ENCODE measurements at regions not wholly inside any gene's neighbourhood (a gene's known extent, or its start where the extent isn't known, plus 50 kb on each side); places are given as distances from the start of the nearest gene placed in this dataset.

- DNase-seq (ENCODE audit: low spot score) = no peak
- Mint-ChIP-seq H3K4me3 (no peak overlapping the region), H3K27me3 (ENCODE audit: low read depth) (peaks cover 57% of the 10 kb centered on the region), H3K9me3 (no peaks in the 10 kb centered on the region), H3K4me1 (ENCODE audit: low read depth) (no peaks in the 10 kb centered on the region), H3K36me3 (ENCODE audit: low read depth) (no peaks in the 10 kb centered on the region), H3K27ac (no peak overlapping the region)
Observed at GRCh38 chr14:76313303-76313702, 62.6 kb upstream of the ESRRB start.

- DNase-seq (ENCODE audit: low spot score) = no peak
- Mint-ChIP-seq H3K4me1 (ENCODE audit: low read depth) (no peaks in the 10 kb centered on the region), H3K4me3 (no peak overlapping the region), H3K27me3 (ENCODE audit: low read depth) (peaks cover 53% of the 10 kb centered on the region), H3K9me3 (no peaks in the 10 kb centered on the region), H3K27ac (no peak overlapping the region), H3K36me3 (ENCODE audit: low read depth) (no peaks in the 10 kb centered on the region)
Observed at GRCh38 chr14:76313852-76314251, 62.1 kb upstream of the ESRRB start.

DNA sequence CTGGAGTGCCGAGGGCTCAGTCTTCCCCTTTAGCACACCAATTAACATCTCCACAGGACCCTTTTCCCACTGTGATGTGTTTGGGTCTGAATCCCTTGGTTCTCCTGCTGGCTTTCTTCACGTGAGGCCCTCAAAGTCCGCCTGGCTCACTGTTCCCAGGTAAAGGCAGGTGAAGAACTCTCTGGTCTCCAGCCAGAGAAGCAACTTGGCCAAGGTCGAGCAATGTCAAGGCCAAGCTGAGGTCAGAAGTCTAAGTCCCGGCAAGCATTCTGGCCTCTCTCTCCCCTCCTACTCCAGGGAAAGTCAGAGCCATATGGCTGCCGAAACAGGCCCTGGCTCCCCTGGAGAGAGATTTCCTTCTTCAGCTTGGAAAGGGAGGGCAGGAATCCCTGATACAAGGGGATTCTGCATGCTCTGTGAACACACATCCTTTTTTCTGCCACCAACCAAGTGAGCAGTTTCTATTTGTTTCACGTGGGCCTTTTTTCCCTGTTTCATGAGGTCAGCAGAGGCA, 61.4 kb upstream of the ESRRB start:
- no peak overlapping the region for H3K27ac Mint-ChIP-seq
- peaks cover 49% of the 10 kb centered on the region for H3K27me3 Mint-ChIP-seq (ENCODE audit: low read depth)
- H3K4me1 Mint-ChIP-seq (ENCODE audit: low read depth) = no peaks in the 10 kb centered on the region
- no peaks in the 10 kb centered on the region for H3K36me3 Mint-ChIP-seq (ENCODE audit: low read depth)
- H3K4me3 Mint-ChIP-seq = no peak overlapping the region
- no peak for DNase-seq (ENCODE audit: low spot score)
- H3K9me3 Mint-ChIP-seq = no peaks in the 10 kb centered on the region

GRCh38 chr14:76320486-76320885, 55.5 kb upstream of the ESRRB start:
- H3K27me3 Mint-ChIP-seq (ENCODE audit: low read depth) = peaks cover 12% of the 10 kb centered on the region
- no peak for DNase-seq (ENCODE audit: low spot score)
- H3K9me3 Mint-ChIP-seq = no peaks in the 10 kb centered on the region
- no peak overlapping the region for H3K4me3 Mint-ChIP-seq
- H3K27ac Mint-ChIP-seq = no peak overlapping the region
- no peaks in the 10 kb centered on the region for H3K36me3 Mint-ChIP-seq (ENCODE audit: low read depth)
- no peaks in the 10 kb centered on the region for H3K4me1 Mint-ChIP-seq (ENCODE audit: low read depth)

DNA sequence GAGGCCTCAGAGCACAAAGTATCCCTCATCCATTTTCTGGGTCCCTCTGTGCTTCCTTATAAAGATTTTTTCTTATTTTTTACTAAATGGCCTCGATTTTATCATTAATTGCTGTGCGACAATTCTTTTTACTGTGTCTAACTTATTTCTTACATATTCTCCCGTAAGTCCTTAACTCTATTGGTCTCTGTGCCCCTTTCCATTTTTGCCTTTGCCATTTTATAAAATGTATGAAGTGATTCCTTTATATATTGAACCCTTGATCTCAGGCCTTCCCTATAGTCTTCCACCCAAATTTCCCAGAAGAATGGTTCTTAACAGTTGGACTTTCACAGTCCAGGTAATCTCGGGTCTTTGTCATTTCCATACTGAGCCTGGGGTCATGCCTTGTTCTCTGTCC, 55.0 kb upstream of the ESRRB start:
- Mint-ChIP-seq H3K9me3 (no peaks in the 10 kb centered on the region), H3K27me3 (ENCODE audit: low read depth) (peaks cover 11% of the 10 kb centered on the region), H3K27ac (no peak overlapping the region), H3K4me1 (ENCODE audit: low read depth) (no peaks in the 10 kb centered on the region), H3K4me3 (no peak overlapping the region), H3K36me3 (ENCODE audit: low read depth) (no peaks in the 10 kb centered on the region)
- no peak for DNase-seq (ENCODE audit: low spot score)

- H3K27ac Mint-ChIP-seq = no peak overlapping the region
- no peaks in the 10 kb centered on the region for H3K4me1 Mint-ChIP-seq (ENCODE audit: low read depth)
- peaks cover 7% of the 10 kb centered on the region for H3K27me3 Mint-ChIP-seq (ENCODE audit: low read depth)
- H3K4me3 Mint-ChIP-seq = no peak overlapping the region
- no peaks in the 10 kb centered on the region for H3K36me3 Mint-ChIP-seq (ENCODE audit: low read depth)
- H3K9me3 Mint-ChIP-seq = no peaks in the 10 kb centered on the region
- no peak for DNase-seq (ENCODE audit: low spot score)
Observed at GRCh38 chr14:76322594-76323220, 53.2 kb upstream of the ESRRB start.

DNA sequence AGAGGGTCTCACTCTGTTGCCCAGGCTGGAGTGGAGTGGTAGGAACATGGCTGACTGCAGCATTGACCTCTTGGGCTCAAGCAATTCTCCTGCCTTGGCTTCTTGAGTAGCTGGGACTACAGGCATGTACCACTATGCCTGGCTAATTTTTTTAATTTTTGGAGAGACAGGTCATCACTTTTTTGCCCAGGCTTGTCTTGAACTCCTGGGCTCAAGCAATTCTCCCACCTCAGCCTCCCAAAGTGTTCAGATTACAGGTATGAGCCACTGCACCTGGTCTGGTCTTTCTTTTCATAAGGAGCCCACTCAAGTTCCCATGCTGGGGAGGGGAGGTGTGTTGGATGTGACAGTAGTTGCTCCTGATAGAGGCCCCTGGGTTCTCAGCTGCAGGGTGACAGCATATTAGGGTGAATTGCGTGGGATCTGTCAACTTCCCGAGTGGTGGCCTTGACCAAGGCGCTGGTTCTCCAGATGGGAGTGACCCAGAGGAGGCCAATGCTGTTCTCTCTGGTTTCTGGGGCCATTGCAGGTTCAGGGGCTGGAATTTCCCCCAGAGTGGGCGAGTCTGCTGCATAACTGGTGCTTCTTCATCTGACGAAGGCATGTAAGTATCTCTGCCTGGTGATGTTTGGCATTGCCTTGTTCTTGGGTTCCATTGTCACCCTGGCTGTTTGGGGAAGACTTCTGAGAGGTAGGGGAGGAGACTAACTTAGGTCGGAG, 52.4 kb upstream of the ESRRB start:
- Mint-ChIP-seq H3K27me3 (ENCODE audit: low read depth) (peaks cover 14% of the 10 kb centered on the region), H3K9me3 (no peaks in the 10 kb centered on the region), H3K27ac (no peak overlapping the region), H3K4me1 (ENCODE audit: low read depth) (no peaks in the 10 kb centered on the region), H3K4me3 (no peak overlapping the region), H3K36me3 (ENCODE audit: low read depth) (no peaks in the 10 kb centered on the region)
- DNase-seq (ENCODE audit: low spot score) = no peak

GRCh38 chr14:76324133-76324532, 51.8 kb upstream of the ESRRB start:
- Mint-ChIP-seq H3K9me3 (no peaks in the 10 kb centered on the region), H3K27ac (no peak overlapping the region), H3K4me3 (no peak overlapping the region), H3K36me3 (ENCODE audit: low read depth) (no peaks in the 10 kb centered on the region), H3K27me3 (ENCODE audit: low read depth) (peaks cover 20% of the 10 kb centered on the region), H3K4me1 (ENCODE audit: low read depth) (no peaks in the 10 kb centered on the region)
- DNase-seq (ENCODE audit: low spot score) = no peak

Measured in T-helper 2 cell treated with Interferon-gamma antibody and Interleukin-4, amounts not matched to agents 5 μg/mL and 100 μg/mL, for 36 hours (primary cell).